ENCODE measurements at regions not wholly inside any gene's neighbourhood (a gene's known extent, or its start where the extent isn't known, plus 50 kb on each side); places are given as distances from the start of the nearest gene placed in this dataset.

DNA sequence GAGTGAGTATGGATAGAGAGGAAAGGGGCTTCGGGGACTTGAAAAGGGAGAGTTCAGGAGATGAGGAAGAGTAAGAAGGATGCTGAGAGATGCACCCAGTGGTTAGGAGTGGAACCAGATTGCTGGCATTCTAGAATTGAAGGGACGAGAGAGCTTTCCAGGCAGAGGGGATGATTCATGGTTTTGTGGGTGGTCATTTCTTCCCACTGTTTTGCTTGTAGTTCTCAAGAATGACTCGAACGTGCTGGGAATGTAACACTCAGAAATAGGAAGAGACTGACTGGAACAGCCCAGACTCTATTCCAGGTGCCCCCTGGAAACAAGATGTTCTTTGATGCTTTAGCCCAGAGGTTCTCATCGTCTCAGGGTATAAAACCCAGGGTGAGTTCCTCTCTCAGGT, 294.2 kb downstream of the ICE1 start:
- TF ChIP-seq, protein P1, sequence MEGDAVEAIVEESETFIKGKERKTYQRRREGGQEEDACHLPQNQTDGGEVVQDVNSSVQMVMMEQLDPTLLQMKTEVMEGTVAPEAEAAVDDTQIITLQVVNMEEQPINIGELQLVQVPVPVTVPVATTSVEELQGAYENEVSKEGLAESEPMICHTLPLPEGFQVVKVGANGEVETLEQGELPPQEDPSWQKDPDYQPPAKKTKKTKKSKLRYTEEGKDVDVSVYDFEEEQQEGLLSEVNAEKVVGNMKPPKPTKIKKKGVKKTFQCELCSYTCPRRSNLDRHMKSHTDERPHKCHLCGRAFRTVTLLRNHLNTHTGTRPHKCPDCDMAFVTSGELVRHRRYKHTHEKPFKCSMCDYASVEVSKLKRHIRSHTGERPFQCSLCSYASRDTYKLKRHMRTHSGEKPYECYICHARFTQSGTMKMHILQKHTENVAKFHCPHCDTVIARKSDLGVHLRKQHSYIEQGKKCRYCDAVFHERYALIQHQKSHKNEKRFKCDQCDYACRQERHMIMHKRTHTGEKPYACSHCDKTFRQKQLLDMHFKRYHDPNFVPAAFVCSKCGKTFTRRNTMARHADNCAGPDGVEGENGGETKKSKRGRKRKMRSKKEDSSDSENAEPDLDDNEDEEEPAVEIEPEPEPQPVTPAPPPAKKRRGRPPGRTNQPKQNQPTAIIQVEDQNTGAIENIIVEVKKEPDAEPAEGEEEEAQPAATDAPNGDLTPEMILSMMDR (IDR thresholded peaks at IDR 0.05; ENCODE audit: extremely low read depth in 1 of 2, insufficient read depth in 1 of 2, low read depth in 1 of 2, low read length in 2 of 2), result no peak
- TF ChIP-seq POLR2AphosphoS5 (IDR thresholded peaks at IDR 0.05; ENCODE audit: insufficient read depth, low read depth, low read length), result no peak
- no peak for TF ChIP-seq JUN (IDR thresholded peaks at IDR 0.05; ENCODE audit: borderline replicate concordance, insufficient read depth, insufficient read length, low read depth)
- no peak for TF ChIP-seq MYC (IDR thresholded peaks at IDR 0.05; ENCODE audit: low read depth, low read length)
- TF ChIP-seq FOS (IDR thresholded peaks at IDR 0.05; ENCODE audit: borderline replicate concordance, insufficient read depth, low read length), result no peak
- no peak for TF ChIP-seq POLR2A (IDR thresholded peaks at IDR 0.05; ENCODE audit: low read depth, low read length)
- TF ChIP-seq, protein P2, sequence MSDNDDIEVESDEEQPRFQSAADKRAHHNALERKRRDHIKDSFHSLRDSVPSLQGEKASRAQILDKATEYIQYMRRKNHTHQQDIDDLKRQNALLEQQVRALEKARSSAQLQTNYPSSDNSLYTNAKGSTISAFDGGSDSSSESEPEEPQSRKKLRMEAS (IDR thresholded peaks at IDR 0.05; ENCODE audit: insufficient read depth, insufficient read length), result no peak
